ENCODE measurements at regions not wholly inside any gene's neighbourhood (a gene's known extent, or its start where the extent isn't known, plus 50 kb on each side); places are given as distances from the start of the nearest gene placed in this dataset.
A peak's percentile ranks its signal among the peaks of the same experiment; 100 is the strongest.

DNA sequence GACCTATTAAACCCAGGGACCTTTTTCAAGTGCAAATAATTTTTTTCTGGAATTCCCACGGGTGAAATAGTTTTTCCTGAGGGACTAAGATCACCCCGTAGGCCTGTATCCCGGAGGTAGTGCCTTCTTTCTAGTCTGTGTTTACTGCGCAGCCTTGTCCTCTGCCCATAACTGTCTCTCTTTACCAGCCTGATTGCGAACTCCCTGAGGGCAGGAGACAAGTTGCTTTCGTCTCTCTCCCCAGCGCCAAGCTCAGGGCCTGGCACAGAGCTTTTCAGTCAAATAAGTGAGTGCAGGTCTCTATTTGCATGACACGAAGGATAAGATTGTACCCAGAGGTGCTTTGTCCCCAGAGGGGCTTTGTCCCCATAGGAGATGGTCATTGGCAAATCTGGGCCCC lies 123.9 kb downstream of the DDX1 start:
- DNase-seq (ENCODE audit: low spot score) = no peak
- intact Hi-C loops (cut with DNase I) = no loop called here

DNA sequence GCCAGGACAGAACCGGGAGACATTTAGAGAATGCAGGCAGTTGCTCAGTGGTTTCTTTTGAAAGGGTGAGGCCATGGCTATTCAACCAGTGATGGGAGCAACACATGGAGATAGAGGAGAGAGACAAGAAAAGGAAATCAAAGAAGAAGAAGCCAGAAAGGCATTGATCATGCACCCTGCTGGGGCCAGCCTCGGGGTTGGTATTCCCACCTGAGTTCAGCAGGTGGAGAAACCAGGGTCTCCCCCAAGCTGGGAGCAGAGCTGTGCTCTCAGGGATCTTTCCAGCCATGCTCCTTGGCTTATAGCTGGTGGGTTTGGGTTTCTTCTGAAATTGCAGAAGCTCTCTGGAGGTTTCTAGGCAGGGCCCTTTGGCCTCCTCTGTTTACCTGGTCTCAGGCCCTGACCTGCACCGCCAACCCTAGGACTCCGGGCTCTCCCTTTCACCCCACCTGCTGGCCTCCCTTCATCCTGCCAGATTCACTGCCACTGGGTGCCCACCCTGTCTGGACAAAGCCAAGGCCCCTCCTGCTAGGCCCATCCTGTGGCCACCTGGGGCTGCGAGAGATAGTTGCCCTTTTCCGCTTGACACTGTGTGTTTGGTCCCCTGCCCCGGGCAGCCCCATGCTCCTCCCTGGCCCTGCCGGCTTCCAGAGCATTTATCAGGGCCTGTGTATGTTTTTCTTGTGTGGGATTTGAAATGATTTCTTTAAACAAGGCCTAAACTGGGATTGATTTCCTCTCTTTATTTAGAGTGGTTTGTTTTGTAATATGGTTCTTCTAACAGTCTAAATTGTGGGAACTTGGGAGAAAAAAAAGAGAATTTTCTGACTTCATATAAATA lies 126.7 kb downstream of the DDX1 start:
- intact Hi-C loops (cut with DNase I) = no loop called here

DNA sequence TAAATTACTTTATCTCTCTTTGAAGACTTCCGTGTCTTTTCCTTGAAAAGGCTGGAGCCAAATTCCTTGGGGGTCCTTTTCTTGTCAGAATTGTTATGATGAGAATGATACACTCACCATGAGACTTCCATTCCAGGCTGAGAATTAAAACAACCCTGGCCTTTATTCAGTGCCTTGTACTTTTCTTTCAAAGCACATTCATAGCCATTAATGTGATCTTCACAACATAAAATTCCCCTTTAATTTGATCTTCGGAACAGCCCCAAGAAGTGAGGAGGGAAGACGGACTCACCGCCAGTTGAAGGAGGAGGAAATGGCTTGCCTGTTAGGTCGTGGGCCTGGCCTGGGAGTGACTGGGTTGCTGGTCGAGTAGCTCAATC lies 127.3 kb downstream of the DDX1 start:
- intact Hi-C loops (cut with DNase I) = no loop called here
- DNase-seq (ENCODE audit: low spot score) = no peak

More for the DNA sequence above, 126.7 kb downstream of the DDX1 start:
- DNase-seq (ENCODE audit: low spot score) = no peak

DNA sequence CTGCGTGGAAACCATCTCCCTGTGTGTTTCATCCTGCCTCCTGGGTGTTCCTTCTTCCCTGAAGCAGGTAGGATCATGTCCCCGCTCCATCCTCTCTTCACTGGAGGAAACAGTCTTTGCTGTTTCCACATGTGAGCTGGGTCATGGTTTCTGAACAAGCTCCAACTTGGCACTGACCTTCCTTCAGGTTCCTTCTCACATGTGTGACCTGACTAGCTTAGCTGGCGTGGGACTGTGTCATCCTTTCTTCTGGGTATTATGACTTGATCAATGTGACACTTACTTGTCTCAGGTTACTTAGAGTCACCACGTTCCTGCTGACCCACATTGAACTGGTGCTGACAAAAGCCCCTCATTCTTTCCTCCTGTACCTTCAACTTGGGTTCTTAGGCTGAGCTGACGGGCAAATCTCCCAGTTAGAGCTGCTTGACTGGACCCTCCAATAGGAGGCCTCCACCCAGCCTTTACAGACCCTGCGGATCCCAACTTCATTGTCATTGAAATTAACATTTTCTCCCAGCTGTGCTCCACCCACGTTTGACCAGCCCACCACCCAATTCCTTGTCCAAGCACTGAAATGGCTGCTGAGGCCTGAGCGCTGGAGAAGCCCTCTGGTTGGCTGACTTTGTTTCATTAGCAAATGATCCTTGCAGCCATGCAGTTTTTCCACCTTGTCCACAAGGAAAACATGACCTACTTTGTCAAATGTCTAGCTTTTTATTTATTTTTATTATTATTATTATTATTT lies 128.1 kb downstream of the DDX1 start:
- intact Hi-C loops (cut with DNase I) = no loop called here

DNA sequence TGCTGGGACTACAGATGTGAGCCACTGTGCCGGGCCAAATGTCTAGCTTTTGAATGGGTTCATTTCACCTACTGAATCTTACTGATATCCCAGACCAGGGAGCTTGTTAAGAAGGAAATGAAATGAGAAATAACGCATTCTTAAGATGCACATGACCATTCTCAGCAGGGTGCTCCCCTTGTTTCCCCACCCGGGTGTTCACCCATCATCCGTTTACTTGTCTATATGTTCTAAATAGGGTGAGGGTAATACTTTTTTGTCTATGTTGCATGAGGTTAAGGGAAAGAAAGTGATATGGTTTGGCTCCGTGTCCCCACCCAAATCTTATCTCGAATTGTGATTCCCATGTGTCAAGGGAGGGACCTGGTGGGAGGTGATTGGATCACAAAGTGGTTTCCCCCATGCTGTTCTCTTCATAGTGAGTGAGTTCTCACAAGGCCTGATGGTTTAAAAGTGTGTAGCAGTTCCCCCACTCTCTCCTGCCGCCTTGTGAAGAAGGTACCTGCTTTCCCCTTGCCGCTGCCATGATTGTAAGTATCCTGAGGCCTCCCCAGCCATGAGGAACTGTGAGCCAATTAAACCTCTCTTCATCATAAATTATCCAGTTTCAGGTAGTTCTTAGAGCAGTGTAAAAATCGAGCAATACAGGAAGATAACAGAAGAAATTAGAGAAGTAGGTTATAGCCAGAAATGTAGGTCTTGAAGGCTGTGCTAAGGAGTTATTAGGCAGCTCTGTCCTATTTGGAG lies 129.1 kb downstream of the DDX1 start:
- no peak for DNase-seq (ENCODE audit: low spot score)
- intact Hi-C loops (cut with DNase I) = no loop called here

More for the DNA sequence above, 128.1 kb downstream of the DDX1 start:
- no peak for DNase-seq (ENCODE audit: low spot score)

DNA sequence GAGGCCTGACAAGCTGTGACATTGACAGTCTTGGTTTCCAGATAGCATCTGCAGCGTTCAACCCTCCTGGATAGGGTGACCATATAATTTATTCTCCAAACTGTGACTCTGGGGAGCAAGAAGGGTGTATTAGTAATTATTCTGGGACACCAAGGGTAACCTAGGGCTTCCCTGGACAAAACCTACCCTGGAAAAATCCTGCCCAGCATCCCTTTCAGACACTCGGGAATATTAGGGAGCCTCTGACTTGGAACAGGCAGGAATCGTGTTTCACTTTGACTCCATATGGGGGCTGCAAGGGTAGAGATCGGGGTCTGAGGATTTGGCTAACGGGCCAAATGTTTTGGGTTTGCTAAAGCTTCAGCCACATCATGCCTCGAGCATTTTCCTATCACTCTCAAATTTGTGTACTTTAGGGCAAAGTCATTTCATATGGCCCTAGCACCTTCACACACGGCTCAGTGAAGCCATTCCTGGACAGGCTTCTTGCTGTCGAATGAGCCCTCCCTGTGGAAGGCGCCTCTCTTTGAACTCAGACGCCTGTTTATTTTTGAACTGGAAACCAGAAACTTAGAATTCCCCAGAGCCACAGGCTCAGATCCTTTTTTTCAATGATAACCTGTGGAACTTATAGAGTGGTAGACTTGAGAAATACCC lies 129.9 kb downstream of the DDX1 start:
- intact Hi-C loops (cut with DNase I) = no loop called here

DNA sequence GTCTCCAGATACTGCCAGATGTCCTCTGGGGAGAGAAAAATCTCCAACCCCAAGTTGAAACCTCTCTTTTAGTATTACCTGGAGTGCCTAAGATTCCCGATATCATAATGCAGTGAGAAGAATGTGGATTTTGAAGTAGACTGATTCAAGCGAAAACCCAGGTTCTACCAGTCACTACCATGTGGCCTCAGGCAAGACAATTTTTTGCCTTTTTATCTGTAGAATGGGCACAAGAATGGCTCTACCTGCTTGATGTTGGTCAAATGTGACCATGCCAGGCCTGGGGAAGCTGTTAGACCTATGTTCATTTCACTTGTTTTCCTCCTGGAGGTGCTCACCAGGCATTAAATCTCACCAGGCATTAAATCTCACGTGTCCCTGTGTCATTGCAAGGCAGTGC lies 131.3 kb downstream of the DDX1 start:
- intact Hi-C loops (cut with DNase I) = no loop called here
- no peak for DNase-seq (ENCODE audit: low spot score)

More for the DNA sequence above, 129.9 kb downstream of the DDX1 start:
- DNase-seq (ENCODE audit: low spot score) = no peak

DNA sequence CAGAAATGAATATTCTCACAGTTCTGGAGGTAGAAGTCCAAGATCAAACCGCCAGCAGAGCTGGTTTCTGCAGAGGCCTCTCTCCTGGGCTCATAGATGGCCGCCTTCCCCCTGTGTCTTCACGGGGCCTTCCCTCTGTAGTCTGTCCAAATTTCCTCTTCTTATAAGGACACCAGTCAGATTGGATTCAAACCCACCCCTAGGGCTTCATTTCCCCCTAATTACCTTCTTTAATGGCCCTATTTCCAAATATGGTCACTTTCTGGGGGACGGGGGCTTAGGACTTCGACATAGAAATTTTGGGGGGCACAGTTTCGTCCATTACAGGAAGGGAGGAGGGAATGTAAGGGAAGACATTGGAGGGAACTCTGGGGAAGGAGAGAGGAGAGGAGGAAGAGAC lies 132.6 kb downstream of the DDX1 start:
- no peak for DNase-seq (ENCODE audit: low spot score)
- intact Hi-C loops (cut with DNase I) = no loop called here

DNA sequence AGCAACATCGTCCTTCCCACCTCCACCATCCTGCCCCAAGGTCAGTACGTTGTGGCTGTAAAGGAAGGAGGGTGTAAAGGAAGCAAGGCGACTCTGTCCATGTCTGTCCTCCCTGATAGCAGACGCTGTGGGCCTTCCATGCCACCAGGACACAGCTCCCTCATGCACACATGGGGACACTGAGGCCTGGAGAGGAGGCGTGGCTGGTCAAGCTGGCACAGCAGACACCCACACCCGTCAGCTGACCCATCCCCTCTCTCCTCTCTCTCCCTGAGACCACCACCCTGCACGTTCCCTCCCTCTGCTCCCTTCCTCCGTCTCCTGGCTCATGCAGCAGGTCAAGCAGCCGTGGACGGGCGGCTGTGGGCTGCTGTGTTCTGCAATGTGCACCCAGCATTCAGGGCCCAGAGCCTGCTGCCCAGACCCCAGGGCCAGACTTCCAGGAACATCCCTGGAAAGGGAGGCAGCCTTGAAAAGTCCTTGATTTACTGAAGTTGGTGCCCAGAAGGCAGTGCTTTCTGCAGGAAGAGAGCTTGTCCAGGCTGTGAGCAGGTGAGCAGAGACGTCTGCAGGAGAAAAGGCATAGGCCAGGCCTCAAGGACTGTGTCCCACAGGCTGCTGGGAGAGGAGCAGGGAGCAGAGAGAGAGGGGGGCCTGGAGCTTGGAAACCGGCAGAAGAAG lies 133.6 kb downstream of the DDX1 start:
- DNase-seq (ENCODE audit: low spot score) = no peak

DNA sequence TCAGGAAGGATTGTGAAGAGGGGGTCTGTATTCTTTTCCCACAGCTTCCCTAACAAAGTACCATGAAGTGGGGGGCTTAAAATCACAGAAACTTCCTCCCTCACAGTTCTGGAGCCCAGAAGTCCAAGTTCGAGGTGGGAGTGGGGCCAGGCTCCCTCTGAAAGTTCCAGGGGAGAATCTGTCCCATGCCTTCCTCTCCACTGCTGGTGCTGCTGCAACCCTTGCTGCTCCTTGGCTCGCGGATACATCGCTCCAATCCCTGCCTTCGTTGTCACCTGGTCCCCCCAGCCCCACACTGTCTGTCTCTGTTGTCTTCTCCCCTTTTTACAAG lies 134.1 kb downstream of the DDX1 start:
- intact Hi-C loops (cut with DNase I) = no loop called here

More for the DNA sequence above, 133.6 kb downstream of the DDX1 start:
- intact Hi-C loops (cut with DNase I) = no loop called here

DNA sequence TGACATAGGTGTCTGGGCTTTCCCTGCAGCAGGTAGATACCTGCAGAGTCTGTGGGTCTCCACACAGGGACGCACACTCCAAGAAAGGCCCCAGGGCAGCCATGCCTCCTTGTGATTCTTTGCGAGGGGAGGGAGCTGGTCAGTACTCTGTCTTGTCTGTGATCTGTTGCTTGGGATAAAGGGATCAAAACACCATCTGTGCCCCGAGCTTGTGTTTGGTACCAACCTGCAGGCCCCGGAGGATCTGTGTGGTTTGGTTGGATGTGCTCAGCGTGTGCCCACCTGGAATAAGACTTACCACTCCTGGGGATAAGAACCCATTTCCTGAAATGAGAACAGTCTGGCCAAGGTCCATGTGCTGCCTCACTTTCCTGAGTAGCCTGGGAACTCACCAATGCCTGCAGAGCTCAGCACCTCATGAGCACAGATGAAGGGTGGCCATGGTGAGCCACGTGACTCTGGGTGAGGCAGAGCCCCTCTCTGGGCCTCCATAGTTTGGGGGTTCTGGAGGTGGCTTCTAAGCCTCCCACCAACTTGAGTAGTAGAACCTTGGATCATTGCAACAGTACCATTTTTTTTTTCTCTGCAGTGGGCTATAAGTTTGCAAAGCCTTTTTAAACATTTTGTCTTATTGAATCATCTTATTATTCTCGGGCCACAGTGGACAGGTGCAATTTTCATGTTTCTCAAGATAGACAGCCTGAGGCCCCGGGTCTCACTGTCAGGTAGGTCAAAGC lies 134.8 kb downstream of the DDX1 start:
- no peak for DNase-seq (ENCODE audit: low spot score)
- intact Hi-C loops (cut with DNase I) = no loop called here

More for the DNA sequence above, 134.1 kb downstream of the DDX1 start:
- no peak for DNase-seq (ENCODE audit: low spot score)

DNA sequence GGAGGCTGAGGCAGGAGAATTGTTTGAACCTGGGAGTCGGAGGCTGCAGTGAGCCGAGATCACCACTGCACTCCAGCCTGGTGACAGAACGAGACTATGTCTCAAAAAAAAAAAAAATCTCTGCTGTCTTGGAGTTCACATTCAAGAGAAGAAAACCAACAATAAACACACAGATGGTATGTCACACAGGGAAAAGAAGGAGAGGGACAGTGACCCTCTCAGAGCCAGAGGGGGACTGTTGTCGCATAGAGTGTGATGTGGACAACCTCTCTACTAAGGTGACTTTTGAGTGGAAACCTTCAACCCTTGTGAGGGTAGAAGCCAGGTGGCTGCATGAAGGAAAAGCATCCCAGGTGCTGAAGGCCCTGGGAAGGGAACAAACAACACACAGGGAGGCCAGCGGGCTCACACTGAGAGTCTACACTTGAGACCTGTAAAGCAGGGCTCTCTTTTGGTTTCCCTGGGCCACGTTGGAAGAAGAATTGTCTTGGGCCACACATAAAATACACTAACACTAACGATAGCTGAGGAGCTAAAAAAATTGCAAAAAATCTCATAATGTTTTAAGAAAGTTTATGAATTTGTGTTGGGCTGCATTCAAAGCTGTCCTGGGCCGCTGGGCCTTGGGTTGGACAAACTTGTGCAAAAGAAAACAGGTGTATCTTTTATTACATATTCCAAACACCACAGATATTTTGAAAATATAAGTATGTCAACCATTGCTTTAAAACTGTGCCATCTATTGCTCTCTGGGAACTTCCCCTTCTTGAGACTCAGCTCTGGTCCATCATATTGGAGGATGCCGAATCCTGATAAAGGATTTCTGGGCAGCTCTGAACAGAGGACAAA lies 136.0 kb downstream of the DDX1 start:
- intact Hi-C loops (cut with DNase I) = no loop called here
- no peak for DNase-seq (ENCODE audit: low spot score)

DNA sequence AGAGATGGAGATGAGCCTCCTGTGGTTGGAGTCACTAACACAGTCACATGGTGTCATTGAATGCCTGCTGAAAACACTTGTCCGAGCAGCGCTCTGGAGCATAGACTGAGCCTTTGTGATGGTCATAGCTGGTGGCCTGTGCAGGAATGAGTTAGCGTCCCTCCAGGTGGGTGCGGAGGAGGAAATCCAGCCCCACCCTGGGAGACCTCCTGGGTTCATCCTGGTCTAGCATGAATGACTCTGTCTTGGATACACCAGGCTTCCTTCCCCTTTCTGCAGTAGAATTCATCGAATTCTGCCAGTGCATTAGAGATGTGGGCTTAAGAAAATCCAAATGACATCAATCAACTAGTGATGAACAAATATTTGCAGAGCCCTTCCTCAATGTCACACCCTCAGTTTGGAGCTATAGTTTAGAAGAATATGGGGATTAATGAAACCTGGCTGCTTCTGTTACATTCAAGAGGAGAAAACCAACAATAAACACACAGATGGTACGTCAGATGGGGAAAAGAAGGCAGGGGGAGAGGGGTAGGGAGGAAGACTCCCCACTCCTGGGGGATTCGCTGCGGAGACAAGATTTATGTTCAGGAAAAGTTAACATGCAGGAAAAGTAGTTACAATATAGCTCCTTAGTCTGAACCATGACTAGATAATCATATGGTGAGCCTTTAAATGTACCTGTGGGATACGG lies 136.7 kb downstream of the DDX1 start:
- intact Hi-C loops (cut with DNase I) = no loop called here

DNA sequence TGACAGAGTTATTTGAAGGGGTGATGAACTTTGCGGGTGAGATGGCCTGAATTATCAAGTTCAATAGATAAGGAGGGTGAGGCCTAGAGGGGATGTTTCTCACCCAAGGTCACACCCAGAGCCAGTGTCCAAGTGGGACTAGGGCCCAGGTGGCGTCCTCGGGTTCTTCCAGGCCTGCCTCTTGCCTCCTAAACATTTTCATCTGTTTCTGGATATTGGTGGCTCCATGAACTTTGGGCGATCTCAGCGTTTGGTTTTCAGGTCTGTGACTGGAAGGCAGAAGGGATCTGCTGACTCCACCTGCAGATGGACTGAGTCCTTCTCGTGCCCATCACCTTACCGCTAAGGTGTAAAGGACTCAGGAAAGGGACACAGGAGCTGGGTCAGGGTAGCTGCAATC lies 137.3 kb downstream of the DDX1 start:
- intact Hi-C loops (cut with DNase I) = no loop called here
- DNase-seq (ENCODE audit: low spot score) = no peak

More for the DNA sequence above, 136.7 kb downstream of the DDX1 start:
- DNase-seq (ENCODE audit: low spot score) = no peak

DNA sequence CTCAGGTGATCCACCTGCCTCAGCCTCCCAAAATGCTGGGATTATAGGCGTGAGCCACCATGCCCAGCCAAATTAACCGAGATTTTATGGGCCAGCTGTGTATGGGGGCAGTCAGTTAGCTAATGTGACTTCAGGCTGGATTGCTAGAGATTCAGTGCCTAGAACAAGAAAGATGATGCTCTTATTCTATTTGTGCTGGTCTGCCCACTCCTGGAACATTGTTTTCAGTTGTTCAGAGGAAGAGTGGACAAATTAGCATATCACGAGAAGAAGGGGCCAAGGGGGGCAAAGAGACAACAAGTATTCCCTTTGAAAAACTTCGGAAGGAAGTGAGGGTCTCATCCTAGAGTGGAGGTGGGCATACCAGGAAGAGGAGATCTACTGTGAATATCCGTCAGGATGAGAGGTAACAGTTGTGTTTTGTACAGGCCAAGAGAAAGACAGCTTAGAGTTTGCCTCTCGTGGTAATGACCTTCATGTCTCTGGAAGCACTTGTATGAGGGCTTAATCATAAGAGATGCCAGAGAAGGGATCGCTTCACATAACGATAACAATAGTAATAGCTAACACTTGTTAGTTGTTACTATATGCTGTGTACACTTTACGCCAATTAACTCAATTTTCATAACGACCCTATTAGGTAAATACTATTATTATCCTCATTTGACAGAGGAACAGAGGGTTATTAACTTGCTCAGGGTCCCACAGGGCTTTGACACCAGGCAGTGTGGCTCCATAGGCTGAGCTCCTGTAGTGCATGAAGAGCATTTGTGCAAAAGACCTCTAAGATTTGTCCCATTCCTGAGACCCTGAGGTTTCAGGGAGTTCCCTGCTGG lies 138.3 kb downstream of the DDX1 start:
- DNase-seq (ENCODE audit: low spot score) = no peak
- intact Hi-C loops (cut with DNase I) = loop anchor here (5.0 kb wide), 2 partner anchors 93 to 187 kb away; no protein-coding TSS in a partner anchor

DNA sequence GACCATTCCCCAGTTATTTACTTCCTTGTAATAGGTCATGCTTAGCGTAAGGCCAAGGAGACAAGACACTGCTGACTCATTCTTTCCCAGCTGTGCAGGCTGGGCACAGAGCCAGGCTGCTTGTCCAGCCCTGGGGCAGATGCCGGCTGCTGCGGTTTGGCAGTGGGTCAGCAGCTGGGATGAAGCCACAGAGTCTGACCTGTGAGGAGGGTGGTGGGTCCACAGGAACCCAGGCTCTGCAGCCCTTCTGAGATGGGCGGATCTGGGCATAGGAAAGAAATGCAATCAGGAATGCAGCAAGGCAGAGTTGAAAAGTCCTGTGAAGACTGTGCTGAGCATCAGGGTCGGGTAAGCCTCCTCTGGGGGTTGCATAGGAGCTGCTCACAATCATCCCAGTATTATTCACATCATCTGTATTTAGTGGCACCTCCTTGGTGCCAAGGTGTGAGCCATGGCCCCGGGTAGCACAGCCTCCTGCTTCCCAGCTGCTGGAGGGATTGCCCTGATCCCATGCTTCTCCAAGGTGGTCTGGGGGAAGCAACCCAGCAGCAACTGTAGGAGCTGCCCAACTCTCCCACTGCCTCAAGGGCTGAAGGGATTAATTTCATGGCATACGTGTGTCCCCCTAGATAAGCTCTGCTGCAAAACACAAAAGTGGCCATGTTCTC lies 139.0 kb downstream of the DDX1 start:
- intact Hi-C loops (cut with DNase I) = loop anchor here (5.0 kb wide), 2 partner anchors 93 to 187 kb away; no protein-coding TSS in a partner anchor
- DNase-seq (ENCODE audit: low spot score) = peak; percentile 95

Data from cardiac septum (tissue), 1 donor.